ENCODE measurements at regions not wholly inside any gene's neighbourhood (a gene's known extent, or its start where the extent isn't known, plus 50 kb on each side); places are given as distances from the start of the nearest gene placed in this dataset.

DNA sequence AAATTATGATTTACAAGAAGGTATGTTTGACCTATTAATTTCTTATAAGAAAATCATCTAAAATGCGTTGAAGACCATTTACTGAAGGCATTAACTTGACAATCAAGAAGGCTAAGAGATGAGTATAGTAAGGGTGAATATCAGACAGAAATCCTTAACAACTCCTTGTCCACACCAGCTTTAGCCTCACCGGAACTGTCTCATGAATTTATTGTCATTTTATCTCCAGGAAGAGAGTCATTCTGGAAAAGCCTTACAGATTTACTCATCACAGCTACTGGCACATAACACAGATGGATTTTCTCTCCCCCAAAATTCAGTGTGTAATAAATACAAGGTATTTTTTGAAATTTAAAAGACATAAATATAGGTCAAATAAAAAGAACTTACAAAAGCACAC, 129.4 kb upstream of the LSM8 start:
- TF ChIP-seq EZH2 (IDR thresholded peaks at IDR 0.05; ENCODE audit: borderline replicate concordance, control insufficient read depth, low read depth, low read length) (no peak), POLR2A (IDR thresholded peaks at IDR 0.05; ENCODE audit: low read depth, low read length) (no peak), PAX5 (IDR thresholded peaks at IDR 0.05; ENCODE audit: borderline replicate concordance, low read depth, low read length) (no peak), NBN (IDR thresholded peaks at IDR 0.05) (no peak), NRF1 (conservative IDR thresholded peaks at IDR 0.05; ENCODE audit: low read depth, low read length) (no peak), RFX5 (IDR thresholded peaks at IDR 0.05; ENCODE audit: low read depth, low read length) (no peak), TAF1 (IDR thresholded peaks at IDR 0.05; ENCODE audit: borderline replicate concordance, low read depth, low read length) (no peak), YBX1 (IDR thresholded peaks at IDR 0.05) (no peak), ZNF217 (IDR thresholded peaks at IDR 0.05) (no peak)
- TF ChIP-seq, protein P1, sequence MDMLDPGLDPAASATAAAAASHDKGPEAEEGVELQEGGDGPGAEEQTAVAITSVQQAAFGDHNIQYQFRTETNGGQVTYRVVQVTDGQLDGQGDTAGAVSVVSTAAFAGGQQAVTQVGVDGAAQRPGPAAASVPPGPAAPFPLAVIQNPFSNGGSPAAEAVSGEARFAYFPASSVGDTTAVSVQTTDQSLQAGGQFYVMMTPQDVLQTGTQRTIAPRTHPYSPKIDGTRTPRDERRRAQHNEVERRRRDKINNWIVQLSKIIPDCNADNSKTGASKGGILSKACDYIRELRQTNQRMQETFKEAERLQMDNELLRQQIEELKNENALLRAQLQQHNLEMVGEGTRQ (IDR thresholded peaks at IDR 0.05; ENCODE audit: borderline replicate concordance, low read depth, low read length), result no peak
- TF ChIP-seq, protein P2, sequence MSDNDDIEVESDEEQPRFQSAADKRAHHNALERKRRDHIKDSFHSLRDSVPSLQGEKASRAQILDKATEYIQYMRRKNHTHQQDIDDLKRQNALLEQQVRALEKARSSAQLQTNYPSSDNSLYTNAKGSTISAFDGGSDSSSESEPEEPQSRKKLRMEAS (IDR thresholded peaks at IDR 0.05; ENCODE audit: low read depth, low read length), result no peak
- TF ChIP-seq, protein P3, sequence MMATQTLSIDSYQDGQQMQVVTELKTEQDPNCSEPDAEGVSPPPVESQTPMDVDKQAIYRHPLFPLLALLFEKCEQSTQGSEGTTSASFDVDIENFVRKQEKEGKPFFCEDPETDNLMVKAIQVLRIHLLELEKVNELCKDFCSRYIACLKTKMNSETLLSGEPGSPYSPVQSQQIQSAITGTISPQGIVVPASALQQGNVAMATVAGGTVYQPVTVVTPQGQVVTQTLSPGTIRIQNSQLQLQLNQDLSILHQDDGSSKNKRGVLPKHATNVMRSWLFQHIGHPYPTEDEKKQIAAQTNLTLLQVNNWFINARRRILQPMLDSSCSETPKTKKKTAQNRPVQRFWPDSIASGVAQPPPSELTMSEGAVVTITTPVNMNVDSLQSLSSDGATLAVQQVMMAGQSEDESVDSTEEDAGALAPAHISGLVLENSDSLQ (IDR thresholded peaks at IDR 0.05), result no peak
